B cell (primary cell): ENCODE measurements at regions not wholly inside any gene's neighbourhood (a gene's known extent, or its start where the extent isn't known, plus 50 kb on each side); places are given as distances from the start of the nearest gene placed in this dataset.

ENCODE experiments used
- ATAC-seq: fragments of 200-7000 bp; cut with Tn5 transposase; one replicate; pipeline ENCODE4 v1.10.0; 2021; ENCODE audit warnings: low read depth, mild to moderate bottlenecking, moderate number of reproducible peaks, moderate library complexity
- CTCF ChIA-PET: fragments of 350-600 bp; sonication (Branson Sonifier 250); formaldehyde crosslinking; loops from one replicate; lab custom pipeline; 2021; ENCODE audit warnings: antibody characterized with exemption, inconsistent platforms; lab: Charles Lee
- POLR2A ChIA-PET: fragments of 350-600 bp; sonication (Branson Sonifier 250); formaldehyde crosslinking; loops from one replicate; lab custom pipeline; 2021; ENCODE audit warnings: antibody characterized with exemption; lab: Charles Lee
- DNase-seq: peaks from one replicate; pipeline ENCODE4 v3.0.0; 2013
- H2AFZ ChIP-seq: 2 replicates; pipeline ENCODE4 v1.6.1; 2012; ENCODE audit warnings: mild to moderate bottlenecking, low read depth, low read length; ENCODE audit not compliant: insufficient read depth, poor library complexity, severe bottlenecking
- H3K27ac ChIP-seq, 2 donors: 1 replicate in 1 of 2; 2 replicates in 1 of 2; pipeline ENCODE4 v1.5.1; 2012 to 2013; ENCODE audit warnings: low read length in 2 of 2, mild to moderate bottlenecking in 2 of 2, moderate library complexity in 1 of 2
- H3K27me3 ChIP-seq, 4 experiments: fragments of 200-600 bp in 1 of 4; sonication (generic) in 1 of 4; replicated peaks in 1 of 4; 1 replicate in 2 of 4; 2 replicates in 2 of 4; pipeline versions ENCODE4 v1.6.1 to v1.7.0; 2013 to 2016; ENCODE audit warnings: low read length in 3 of 4, mild to moderate bottlenecking in 2 of 4, mixed read lengths in 1 of 4, moderate library complexity in 1 of 4; ENCODE audit not compliant: insufficient read depth in 4 of 4, control insufficient read depth in 3 of 4; ENCODE audit errors: control extremely low read depth in 1 of 4
- H3K36me3 ChIP-seq, 2 experiments: replicated peaks in 1 of 2; 1 replicate in 1 of 2; 2 replicates in 1 of 2; pipeline versions ENCODE4 v1.6.1 to v1.7.1; 2013; ENCODE audit warnings: low read length in 1 of 2; ENCODE audit not compliant: insufficient read depth in 2 of 2, control insufficient read depth in 1 of 2; ENCODE audit errors: control extremely low read depth in 1 of 2, extremely low read depth in 1 of 2
- H3K4me1 ChIP-seq, 2 donors: fragments of 200-600 bp in 1 of 2; sonication (generic) in 1 of 2; 1 replicate in 1 of 2; 2 replicates in 1 of 2; pipeline versions ENCODE4 v1.5.1 to v1.6.1; 2013 to 2017; ENCODE audit warnings: low read length in 2 of 2; ENCODE audit not compliant: control insufficient read depth in 2 of 2, insufficient read depth in 2 of 2
- H3K4me2 ChIP-seq: replicated peaks from 2 replicates; pipeline ENCODE3; 2012; ENCODE audit warnings: mild to moderate bottlenecking, low read depth, low read length; ENCODE audit not compliant: poor library complexity, severe bottlenecking
- H3K4me3 ChIP-seq, 5 experiments: fragments of 200-600 bp in 1 of 5; sonication (generic) in 1 of 5; 1 replicate in 3 of 5; 2 replicates in 2 of 5; pipeline versions ENCODE4 v1.5.1 to v1.7.0; 2011 to 2016; ENCODE audit warnings: low read length in 4 of 5, mild to moderate bottlenecking in 4 of 5, low read depth in 2 of 5, control low read depth in 1 of 5, moderate library complexity in 1 of 5; ENCODE audit not compliant: insufficient read depth in 1 of 5; ENCODE audit errors: control extremely low read depth in 1 of 5, extremely low read depth in 1 of 5
- H3K79me2 ChIP-seq: fragments of 200-600 bp; sonication (generic); one replicate; pipeline ENCODE4 v1.6.0; 2016; ENCODE audit warnings: low read length; ENCODE audit not compliant: control insufficient read depth, insufficient read depth
- H3K9ac ChIP-seq: fragments of 200-600 bp; sonication (generic); 2 replicates; pipeline ENCODE4 v1.6.1; 2017; ENCODE audit warnings: mild to moderate bottlenecking, low read length, moderate library complexity
- H3K9me3 ChIP-seq, 3 donors: one replicate each; pipeline versions ENCODE4 v1.6.1 to v1.7.1; 2013; ENCODE audit warnings: low read length in 2 of 3; ENCODE audit not compliant: control insufficient read depth in 2 of 3, insufficient read depth in 1 of 3; ENCODE audit errors: control extremely low read depth in 1 of 3
- H4K20me1 ChIP-seq: 2 replicates; pipeline ENCODE4 v1.6.0; 2012; ENCODE audit warnings: mild to moderate bottlenecking, low read length; ENCODE audit not compliant: insufficient read depth, control insufficient read depth, poor library complexity, severe bottlenecking
- H3K27ac Mint-ChIP-seq: one replicate; pipeline ENCODE4 v1.8.0; 2021; ENCODE audit warnings: mixed read lengths
- H3K27me3 Mint-ChIP-seq: one replicate; pipeline ENCODE4 v1.8.0; 2021; ENCODE audit warnings: mixed read lengths
- H3K4me1 Mint-ChIP-seq: one replicate; pipeline ENCODE4 v1.8.0; 2021; ENCODE audit warnings: mixed read lengths
- H3K4me3 Mint-ChIP-seq: one replicate; pipeline ENCODE4 v1.8.0; 2021; ENCODE audit warnings: mixed read lengths
- H3K9me3 Mint-ChIP-seq: one replicate; pipeline ENCODE4 v1.8.0; 2022; ENCODE audit warnings: mixed read lengths; ENCODE audit not compliant: insufficient read depth
- EZH2 ChIP-seq: IDR thresholded peaks from 2 replicates; pipeline ENCODE4 v1.6.1; 2012; ENCODE audit warnings: borderline replicate concordance, low read depth, mild to moderate bottlenecking, moderate library complexity, low read length; ENCODE audit not compliant: insufficient read depth, poor library complexity, severe bottlenecking
- WGBS: methylation state at CpG from one replicate; pipeline ENCODE4 v1.1.5; 2013; ENCODE audit warnings: missing lambda C conversion rate; ENCODE audit not compliant: insufficient coverage; 5-methylcytosine and 5-hydroxymethylcytosine counted together
- intact Hi-C: fragments of 100-400 bp; cut with micrococcal nuclease; formaldehyde crosslinking; loops from one replicate; pipeline ENCODE4 v1.10.0; 2022

GRCh38 chr1:189033169-189033568, 1444.5 kb downstream of the BRINP3 start:
- intact Hi-C loops = no loop called here
- Histone ChIP-seq H3K4me2 (no peak overlapping the region), H4K20me1 (no peaks in the 10 kb centered on the region), H3K27me3 (no peaks in the 10 kb centered on the region), H3K9ac (no peak overlapping the region), H3K4me3 (no peak overlapping the region), H3K4me1 (no peaks in the 10 kb centered on the region), H2AFZ (no peak overlapping the region), H3K36me3 (no peaks in the 10 kb centered on the region), H3K27ac (no peak overlapping the region), H3K79me2 (no peaks in the 10 kb centered on the region), H3K9me3 (peaks cover 0 to 1% (median 0%) of the 10 kb centered on the region in 3 donors)
- ChIA-PET POLR2A (no interaction called here), CTCF (no interaction called here)
- DNase-seq (no peak), ATAC-seq (no peak)
- Mint-ChIP-seq H3K27ac (no peak overlapping the region), H3K4me3 (no peak overlapping the region), H3K27me3 (no peaks in the 10 kb centered on the region), H3K4me1 (no peaks in the 10 kb centered on the region), H3K9me3 (no peaks in the 10 kb centered on the region)
- TF ChIP-seq EZH2 = no peak

DNA sequence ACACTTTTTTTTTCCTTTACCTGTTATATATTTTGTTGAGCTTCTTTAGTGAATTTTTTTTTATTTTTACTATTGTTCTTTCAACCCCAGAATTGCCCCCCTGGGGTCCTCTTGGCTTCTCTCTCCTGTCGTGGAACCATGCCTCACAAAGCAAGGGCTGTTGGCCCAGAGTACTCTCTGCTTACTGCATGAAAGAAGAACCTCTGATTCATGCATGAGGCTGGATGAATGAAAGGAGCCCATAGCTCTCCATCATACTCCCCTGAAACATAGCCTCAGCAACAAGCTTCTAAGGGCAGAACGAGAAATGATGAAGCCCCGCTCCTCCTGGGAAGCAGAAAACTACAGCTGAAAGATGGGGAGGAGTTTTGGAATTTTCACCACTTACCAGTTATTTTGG, 1441.0 kb downstream of the BRINP3 start:
- Mint-ChIP-seq H3K27ac (no peak overlapping the region), H3K9me3 (no peaks in the 10 kb centered on the region), H3K27me3 (no peaks in the 10 kb centered on the region), H3K4me3 (no peak overlapping the region), H3K4me1 (no peaks in the 10 kb centered on the region)
- Histone ChIP-seq H3K27ac (no peak overlapping the region), H3K4me3 (no peak overlapping the region), H3K9ac (no peak overlapping the region), H3K79me2 (no peaks in the 10 kb centered on the region), H4K20me1 (no peaks in the 10 kb centered on the region), H3K9me3 (peaks cover 0 to 1% (median 0%) of the 10 kb centered on the region in 3 donors), H3K27me3 (no peaks in the 10 kb centered on the region), H3K4me2 (no peak overlapping the region), H3K36me3 (no peaks in the 10 kb centered on the region), H2AFZ (no peak overlapping the region), H3K4me1 (no peaks in the 10 kb centered on the region)
- CTCF ChIA-PET = no interaction called here
- ATAC-seq = no peak
- WGBS = no CpG with 5 or more reads among the region's 3 CpGs
- no peak for TF ChIP-seq EZH2
- POLR2A ChIA-PET = no interaction called here
- intact Hi-C loops = no loop called here
- DNase-seq = no peak
